Activated CD4-positive, alpha-beta T cell treated with anti-CD3 and anti-CD28 coated beads, Interleukin-2, amount 10 ng/mL, durations not matched to agents 7 days and 5 days (primary cell): ENCODE measurements at regions not wholly inside any gene's neighbourhood (a gene's known extent, or its start where the extent isn't known, plus 50 kb on each side); places are given as distances from the start of the nearest gene placed in this dataset.
A peak's percentile ranks its signal among the peaks of the same experiment; 100 is the strongest.
"Not testable (repeated sequence)": the region's sequence is repeated elsewhere in the genome, so short reads cannot be mapped to it uniquely, and the experiment has no call there.

Experiments
- CTCF ChIA-PET: fragments of 350-600 bp; sonication (Branson Sonifier 250); formaldehyde crosslinking; loops from one replicate; lab custom pipeline; 2021; ENCODE audit warnings: antibody characterized with exemption; lab: Charles Lee
- POLR2A ChIA-PET: fragments of 350-600 bp; sonication (Branson Sonifier 250); formaldehyde crosslinking; loops from one replicate; lab custom pipeline; 2021; ENCODE audit warnings: antibody characterized with exemption; lab: Charles Lee
- DNase-seq: peaks from one replicate; pipeline ENCODE4 v3.0.0-alpha.2; 2020
- H3K27ac Mint-ChIP-seq: one replicate; pipeline ENCODE4 v1.8.0; 2021; ENCODE audit warnings: mild to moderate bottlenecking, moderate library complexity, mixed read lengths
- H3K27me3 Mint-ChIP-seq: one replicate; pipeline ENCODE4 v1.8.0; 2021; ENCODE audit warnings: mixed read lengths
- H3K36me3 Mint-ChIP-seq: one replicate; pipeline ENCODE4 v1.8.0; 2021; ENCODE audit warnings: low read depth, mixed read lengths
- H3K4me1 Mint-ChIP-seq: one replicate; pipeline ENCODE4 v1.8.0; 2021; ENCODE audit warnings: mixed read lengths
- H3K4me3 Mint-ChIP-seq: one replicate; pipeline ENCODE4 v1.8.0; 2021; ENCODE audit warnings: mild to moderate bottlenecking, moderate library complexity, mixed read lengths
- H3K9me3 Mint-ChIP-seq: one replicate; pipeline ENCODE4 v1.8.0; 2021; ENCODE audit warnings: mixed read lengths

DNA sequence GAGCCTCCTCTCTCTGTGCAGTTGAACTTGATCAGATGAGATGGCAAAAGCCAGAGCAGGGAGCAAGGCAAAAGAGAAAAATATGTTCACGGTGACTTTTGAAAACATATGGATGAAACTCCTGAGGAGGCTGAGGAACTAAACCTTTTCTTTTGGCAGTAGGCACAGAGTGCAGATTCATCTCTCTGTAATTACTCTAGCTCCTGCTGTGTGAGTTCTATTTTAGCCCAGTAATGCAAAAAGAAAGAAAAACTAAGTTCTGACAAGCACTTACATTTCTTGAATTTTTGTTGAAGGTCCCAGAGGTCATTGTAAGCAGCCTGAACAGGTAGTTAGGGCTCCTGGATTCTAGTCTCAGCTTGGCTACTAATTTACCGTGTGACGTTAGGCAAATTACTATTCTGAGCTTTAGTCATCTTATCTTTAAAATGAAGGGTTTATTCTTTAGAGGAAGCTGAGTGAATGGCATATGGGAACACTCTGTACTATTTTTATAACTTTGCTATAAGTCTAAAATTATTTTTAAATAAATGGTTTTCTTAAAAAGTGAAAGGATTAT is 114.7 kb upstream of the NBPF26 start:
- H3K9me3 Mint-ChIP-seq, H3K4me1 Mint-ChIP-seq, H3K36me3 Mint-ChIP-seq, H3K4me3 Mint-ChIP-seq, DNase-seq, H3K27ac Mint-ChIP-seq, POLR2A ChIA-PET, CTCF ChIA-PET, H3K27me3 Mint-ChIP-seq: not testable (repeated sequence)

DNA sequence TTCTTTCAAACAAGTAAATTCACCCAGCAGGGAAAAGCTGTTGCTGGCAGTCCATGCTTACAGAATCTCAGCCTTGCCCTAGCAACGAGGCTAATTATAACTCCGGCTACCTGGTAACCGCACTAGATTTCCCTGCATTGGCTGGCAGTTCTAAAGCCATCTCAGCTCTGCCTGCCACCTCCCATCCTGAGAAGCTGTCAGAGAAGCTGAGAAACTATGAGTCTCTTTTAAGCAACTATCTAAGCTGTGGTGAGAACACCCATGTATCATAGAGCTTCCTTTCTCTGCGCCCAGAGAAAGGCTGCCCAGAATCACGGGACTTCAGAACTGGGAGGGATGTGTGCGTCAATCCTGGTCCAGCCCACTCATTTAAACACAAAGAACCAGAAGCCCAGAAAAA is 113.9 kb upstream of the NBPF26 start:
- H3K4me3 Mint-ChIP-seq, H3K27me3 Mint-ChIP-seq, H3K9me3 Mint-ChIP-seq, CTCF ChIA-PET, H3K4me1 Mint-ChIP-seq, DNase-seq, H3K27ac Mint-ChIP-seq, POLR2A ChIA-PET, H3K36me3 Mint-ChIP-seq: not testable (repeated sequence)

DNA sequence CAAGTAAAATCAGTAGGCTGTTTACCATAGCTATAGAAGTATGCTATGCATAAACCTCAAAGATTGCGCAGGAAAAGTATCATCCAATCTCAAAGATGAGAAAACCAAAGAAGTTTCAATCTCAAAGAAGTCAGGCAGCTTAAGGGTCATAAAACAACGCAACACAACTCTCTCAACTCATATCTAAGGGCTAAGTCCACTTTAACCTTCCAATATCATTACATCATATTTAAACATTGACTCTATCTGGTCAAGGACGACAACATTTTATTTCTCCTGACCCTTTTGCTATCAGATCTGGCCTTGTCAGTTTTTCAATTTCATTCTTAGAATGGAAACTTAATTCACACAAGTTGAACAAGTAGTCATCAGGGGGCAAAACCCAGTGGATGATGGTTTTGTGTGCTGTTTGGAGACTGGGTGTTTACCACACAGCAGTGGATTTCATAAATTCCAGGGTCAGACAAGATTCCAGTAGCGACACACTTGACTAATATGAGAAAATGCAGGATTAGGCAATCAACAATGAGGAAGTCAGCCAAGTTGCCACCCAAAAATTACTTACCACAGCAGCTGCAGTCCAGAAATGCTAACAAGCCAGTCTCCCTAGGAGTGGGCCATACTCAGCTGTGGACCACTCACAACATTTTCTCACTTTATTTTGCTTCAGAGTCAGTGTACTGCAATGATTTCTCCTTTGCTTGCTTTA is 108.7 kb upstream of the NBPF26 start:
- POLR2A ChIA-PET, H3K4me3 Mint-ChIP-seq: not testable (repeated sequence)

DNA sequence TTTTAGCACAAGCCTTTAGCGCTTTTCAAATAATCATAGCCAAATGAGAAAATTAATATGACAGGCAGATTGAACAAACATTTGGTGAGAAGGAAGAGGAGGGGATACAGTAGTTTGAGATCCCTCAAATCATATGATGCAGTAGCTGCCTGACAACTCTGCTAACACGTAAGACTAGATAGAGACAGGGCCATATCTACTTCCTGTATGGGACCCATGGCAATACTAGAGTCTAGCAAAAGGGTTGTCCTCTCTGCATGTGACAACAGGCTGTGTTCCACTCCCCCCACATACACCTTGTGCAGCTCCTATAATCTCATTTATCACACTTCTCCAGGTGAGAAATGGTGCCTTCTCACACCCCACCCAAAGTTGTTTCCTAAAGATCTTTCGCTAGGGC is 106.3 kb upstream of the NBPF26 start:
- H3K4me3 Mint-ChIP-seq, H3K27me3 Mint-ChIP-seq, H3K27ac Mint-ChIP-seq, POLR2A ChIA-PET, CTCF ChIA-PET, DNase-seq, H3K4me1 Mint-ChIP-seq, H3K9me3 Mint-ChIP-seq, H3K36me3 Mint-ChIP-seq: not testable (repeated sequence)

More for the DNA sequence above, 108.7 kb upstream of the NBPF26 start:
- H3K27me3 Mint-ChIP-seq, H3K9me3 Mint-ChIP-seq, H3K27ac Mint-ChIP-seq, H3K36me3 Mint-ChIP-seq, CTCF ChIA-PET, DNase-seq, H3K4me1 Mint-ChIP-seq: not testable (repeated sequence)

DNA sequence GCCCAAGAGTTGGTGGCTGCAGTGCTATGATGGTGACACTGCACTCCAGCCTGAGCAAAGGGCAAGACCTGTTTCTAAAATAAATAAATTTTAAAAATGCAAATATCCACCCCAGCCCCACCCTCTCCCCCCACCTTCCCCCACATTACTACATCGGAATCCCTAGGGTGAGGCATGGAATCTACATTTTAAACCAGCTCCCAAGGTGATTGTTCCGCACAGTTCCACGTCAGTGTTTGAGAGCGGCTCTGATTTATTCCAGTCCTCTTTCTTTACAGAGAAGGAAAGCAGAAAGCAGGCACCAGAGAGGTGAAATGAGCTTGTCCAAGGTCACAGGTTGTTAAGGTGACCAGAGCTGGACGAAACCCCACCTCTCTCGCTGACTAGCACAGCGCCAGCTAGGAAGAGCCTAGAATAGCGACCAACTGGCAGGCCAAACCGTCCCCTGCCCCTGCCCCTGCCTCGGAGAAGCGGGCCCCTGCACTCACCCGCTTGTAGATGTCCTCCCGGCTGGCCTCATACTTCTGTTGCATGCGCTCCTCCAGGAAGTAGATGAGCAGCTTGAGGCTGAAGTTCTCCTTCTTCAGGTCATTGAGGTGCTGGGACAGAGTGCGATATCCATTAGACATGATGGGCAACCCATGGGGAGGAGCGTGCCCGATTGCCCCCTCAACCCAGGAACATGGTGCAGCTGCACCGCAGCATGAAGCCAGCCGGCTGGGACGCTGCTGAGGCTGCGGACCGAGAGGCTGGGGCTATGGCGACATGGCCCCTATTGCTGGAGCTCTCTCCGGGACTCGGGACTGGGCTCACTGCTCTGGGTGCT is 103.7 kb upstream of the NBPF26 start:
- not testable (repeated sequence) for H3K4me3 Mint-ChIP-seq, DNase-seq

DNA sequence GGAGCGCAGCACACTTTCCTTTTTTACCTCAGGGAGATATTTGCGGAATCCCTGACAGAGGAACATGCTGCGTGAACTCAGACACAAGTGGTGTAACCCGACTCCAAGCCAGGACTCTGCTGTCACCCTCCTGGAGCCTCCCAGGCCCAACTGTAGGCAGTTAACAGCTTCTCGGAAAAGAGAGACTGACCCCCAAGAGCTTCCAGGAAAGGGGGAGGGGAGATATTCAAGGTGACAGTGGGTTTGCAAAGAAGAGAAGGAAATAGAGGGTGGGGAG is 103.1 kb upstream of the NBPF26 start:
- H3K36me3 Mint-ChIP-seq, H3K27me3 Mint-ChIP-seq, H3K27ac Mint-ChIP-seq, POLR2A ChIA-PET, H3K4me1 Mint-ChIP-seq, H3K4me3 Mint-ChIP-seq, CTCF ChIA-PET, DNase-seq, H3K9me3 Mint-ChIP-seq: not testable (repeated sequence)

More for the DNA sequence above, 103.7 kb upstream of the NBPF26 start:
- H3K9me3 Mint-ChIP-seq, H3K4me1 Mint-ChIP-seq, POLR2A ChIA-PET, H3K27ac Mint-ChIP-seq, H3K36me3 Mint-ChIP-seq, CTCF ChIA-PET, H3K27me3 Mint-ChIP-seq: not testable (repeated sequence)

DNA sequence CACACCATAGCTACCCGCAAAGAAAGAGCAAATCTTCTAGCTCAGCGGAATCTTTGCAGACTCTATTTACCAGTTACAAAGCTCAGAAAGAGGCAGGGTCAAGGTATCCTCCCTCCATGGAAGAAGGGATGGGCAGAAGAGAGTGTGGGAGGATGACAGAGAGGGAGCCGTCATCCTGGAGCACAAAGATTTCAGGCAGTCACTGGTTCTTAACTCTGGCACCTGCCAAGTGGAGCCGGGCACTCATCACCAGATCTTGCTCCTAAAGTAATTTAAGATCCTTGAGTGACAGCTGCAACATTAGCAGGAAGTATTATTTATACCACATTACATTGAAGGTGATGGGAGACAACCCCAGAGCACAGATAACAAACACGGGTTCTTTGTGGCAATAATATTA is 102.5 kb upstream of the NBPF26 start:
- H3K27ac Mint-ChIP-seq, H3K9me3 Mint-ChIP-seq, H3K4me1 Mint-ChIP-seq, H3K36me3 Mint-ChIP-seq, H3K4me3 Mint-ChIP-seq, POLR2A ChIA-PET, H3K27me3 Mint-ChIP-seq, CTCF ChIA-PET, DNase-seq: not testable (repeated sequence)

DNA sequence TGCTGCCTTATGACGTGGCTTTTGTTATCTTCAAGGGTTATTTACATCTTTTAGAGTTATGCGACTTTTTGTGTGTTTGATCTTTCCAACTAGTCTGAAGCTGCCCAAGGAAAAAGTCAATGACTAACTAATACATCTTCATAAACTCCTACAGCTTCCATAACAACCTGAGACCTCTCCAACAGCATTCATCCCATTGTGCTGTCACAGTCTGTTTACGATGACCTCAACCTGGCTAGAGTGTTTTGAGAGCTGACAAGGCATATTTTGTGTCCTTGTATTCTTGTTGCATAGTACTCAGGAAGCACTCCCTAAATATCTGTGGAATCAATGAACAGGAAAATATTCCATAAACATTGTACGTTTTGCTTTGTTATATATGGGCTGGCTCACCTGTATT is 100.2 kb upstream of the NBPF26 start:
- H3K4me1 Mint-ChIP-seq, CTCF ChIA-PET, H3K4me3 Mint-ChIP-seq, H3K36me3 Mint-ChIP-seq, POLR2A ChIA-PET, H3K27me3 Mint-ChIP-seq, DNase-seq, H3K9me3 Mint-ChIP-seq, H3K27ac Mint-ChIP-seq: not testable (repeated sequence)

DNA sequence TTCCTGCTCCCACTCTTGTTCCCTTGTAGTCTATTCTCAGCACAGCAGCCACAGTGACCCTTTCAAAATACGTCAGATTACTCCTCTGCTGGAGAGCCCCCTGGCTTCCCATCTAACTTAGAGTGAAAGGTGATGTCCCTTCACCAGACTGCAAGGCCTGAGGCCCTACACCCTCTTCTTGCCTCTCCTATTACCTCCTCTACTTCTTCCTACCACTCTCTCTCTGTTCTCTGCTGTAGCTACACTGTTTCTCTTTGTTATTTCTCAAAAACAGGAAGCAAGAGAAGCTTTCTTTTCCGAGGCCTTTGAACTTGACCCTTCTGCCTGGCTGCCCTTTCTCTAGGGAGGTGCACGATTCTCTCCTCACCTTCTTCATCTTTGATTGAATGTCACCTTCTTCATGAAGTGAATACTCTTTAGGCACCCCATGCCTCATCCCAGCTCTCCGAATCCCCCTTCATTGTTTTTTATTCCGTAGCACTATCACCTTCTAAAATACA is 99.1 kb upstream of the NBPF26 start:
- H3K36me3 Mint-ChIP-seq, CTCF ChIA-PET, H3K4me3 Mint-ChIP-seq, H3K9me3 Mint-ChIP-seq, DNase-seq, H3K27me3 Mint-ChIP-seq, H3K4me1 Mint-ChIP-seq, POLR2A ChIA-PET: not testable (repeated sequence)
- H3K27ac Mint-ChIP-seq: peak overlapping the region; percentile 79

DNA sequence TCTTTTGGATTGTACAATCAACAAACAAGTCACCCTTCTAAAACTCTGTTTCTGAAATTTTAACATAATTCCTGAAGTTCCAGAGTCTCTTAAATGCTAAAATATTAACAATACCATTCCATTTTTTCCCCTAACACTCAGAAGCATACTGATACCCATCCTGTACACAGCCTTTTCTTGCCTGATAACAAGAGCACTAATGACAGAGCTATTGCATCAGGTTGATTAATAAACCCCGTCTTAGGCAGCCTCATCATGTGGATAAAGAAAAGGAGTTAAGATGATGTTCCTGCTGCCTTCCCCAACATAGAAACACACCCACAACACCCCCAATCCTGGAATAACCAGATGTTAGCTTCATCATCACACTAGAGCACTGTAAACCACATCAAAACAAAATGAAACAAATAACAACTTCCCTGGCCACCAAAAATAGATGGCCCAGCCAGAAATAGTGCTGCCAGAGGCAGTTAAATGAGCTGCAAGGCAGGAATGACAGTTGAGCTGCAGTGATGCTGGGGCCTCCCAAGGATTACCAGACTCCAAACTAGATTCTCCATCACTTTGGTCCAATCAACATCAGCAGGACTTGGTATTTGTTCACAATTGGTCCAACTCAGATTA is 93.8 kb upstream of the NBPF26 start:
- POLR2A ChIA-PET, H3K27me3 Mint-ChIP-seq, H3K9me3 Mint-ChIP-seq, H3K36me3 Mint-ChIP-seq, H3K4me3 Mint-ChIP-seq, CTCF ChIA-PET, H3K4me1 Mint-ChIP-seq, H3K27ac Mint-ChIP-seq, DNase-seq: not testable (repeated sequence)

DNA sequence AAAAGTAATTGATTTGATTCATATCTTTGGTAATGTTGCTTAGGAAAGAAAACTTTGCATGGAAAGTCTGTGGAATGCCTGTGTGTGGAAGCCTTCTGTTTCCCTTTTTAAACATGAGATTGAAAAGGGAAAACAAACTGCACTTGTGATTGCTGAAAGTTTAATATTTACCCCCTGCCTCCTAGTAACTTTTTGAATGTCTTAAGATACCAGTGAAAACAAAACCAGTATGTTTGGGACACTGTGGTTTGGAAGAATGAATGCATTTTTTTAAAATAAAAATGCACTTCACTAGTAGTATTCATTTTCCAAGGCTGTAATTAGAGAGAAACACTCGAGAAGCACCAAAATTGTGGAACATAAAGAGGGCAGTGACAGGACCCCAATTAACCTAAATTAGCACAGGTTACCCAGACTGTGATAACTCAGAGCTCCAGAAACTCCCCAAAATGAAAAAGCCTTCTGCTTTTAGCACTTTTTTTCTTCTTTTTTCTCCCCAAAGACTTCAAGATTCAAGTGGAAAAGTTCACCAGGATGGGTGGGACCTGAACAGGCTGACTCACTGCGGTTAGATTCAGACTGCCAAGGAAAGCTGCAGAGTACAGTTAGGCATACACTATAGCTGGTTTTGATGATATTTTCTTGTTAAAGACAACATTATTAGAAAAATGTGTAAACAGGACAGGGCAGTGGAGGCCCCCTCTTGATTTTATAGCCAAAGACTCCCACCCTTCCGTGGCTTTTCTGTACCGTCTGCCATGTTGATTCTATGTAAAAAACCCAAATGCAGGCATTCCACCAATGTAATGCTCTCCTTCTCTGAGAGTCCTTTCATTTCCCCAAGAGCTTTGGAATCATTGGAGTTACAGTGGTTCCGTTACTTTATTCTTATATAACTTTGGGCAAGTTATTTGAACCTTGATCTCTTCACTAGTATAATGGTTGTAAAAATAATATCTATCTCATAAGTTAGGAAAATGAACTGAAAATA is 88.6 kb upstream of the NBPF26 start:
- H3K27me3 Mint-ChIP-seq, POLR2A ChIA-PET, H3K4me3 Mint-ChIP-seq, H3K4me1 Mint-ChIP-seq, H3K27ac Mint-ChIP-seq, H3K9me3 Mint-ChIP-seq, H3K36me3 Mint-ChIP-seq, DNase-seq, CTCF ChIA-PET: not testable (repeated sequence)

DNA sequence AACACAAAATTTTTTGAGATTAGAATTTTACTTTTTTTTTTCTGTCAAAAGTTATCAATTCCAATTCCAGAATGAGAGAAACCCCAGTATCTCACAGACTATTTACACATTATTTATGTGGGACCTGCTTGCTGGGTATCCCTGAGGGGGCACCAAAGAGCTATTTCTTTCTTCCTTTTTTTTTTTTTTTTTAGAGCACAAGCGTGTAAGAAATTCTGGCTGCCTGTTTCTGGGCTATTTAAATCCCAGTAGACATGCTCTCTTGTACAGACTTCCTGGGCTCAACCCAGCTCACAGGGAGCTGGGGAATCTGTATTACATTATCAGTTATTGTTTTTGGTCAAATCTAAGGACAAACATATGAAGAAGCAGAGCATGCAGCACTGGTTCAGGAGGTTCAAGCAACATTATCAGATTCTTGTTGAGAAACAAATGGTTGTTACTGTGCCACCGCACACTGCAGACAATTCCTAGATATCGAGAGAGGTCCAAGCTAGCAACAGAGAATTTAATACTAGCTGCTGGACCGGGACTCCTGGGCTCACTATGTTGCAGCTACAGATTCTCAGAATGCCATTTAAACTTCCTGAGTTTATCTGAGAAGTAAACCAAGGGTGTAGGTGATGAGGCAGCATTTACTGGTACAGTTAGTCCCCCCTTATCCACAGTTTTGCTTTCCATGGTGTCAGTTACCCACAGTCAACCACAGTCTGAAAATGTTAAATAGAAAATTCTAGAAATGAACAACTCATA is 83.3 kb upstream of the NBPF26 start:
- H3K4me3 Mint-ChIP-seq, CTCF ChIA-PET, H3K9me3 Mint-ChIP-seq, DNase-seq, POLR2A ChIA-PET, H3K27ac Mint-ChIP-seq, H3K4me1 Mint-ChIP-seq, H3K27me3 Mint-ChIP-seq, H3K36me3 Mint-ChIP-seq: not testable (repeated sequence)
